ENCODE measurements at regions not wholly inside any gene's neighbourhood (a gene's known extent, or its start where the extent isn't known, plus 50 kb on each side); places are given as distances from the start of the nearest gene placed in this dataset.

GRCh38 chr3:59406943-59407342 lies 357.1 kb upstream of the CFAP20DC start:
- Histone ChIP-seq H3K27me3 (no peaks in the 10 kb centered on the region), H3K4me1 (no peaks in the 10 kb centered on the region), H3K9me3 (no peaks in the 10 kb centered on the region), H3K4me3 (no peak overlapping the region), H3K27ac (no peak overlapping the region), H3K36me3 (no peaks in the 10 kb centered on the region)
- DNase-seq: no peak
- no peak for TF ChIP-seq CTCF (IDR thresholded peaks at IDR 0.05)
- no peak for TF ChIP-seq POLR2A (IDR thresholded peaks at IDR 0.05)

GRCh38 chr3:59404851-59405250 lies 355.0 kb upstream of the CFAP20DC start:
- TF ChIP-seq CTCF (IDR thresholded peaks at IDR 0.05) (no peak), POLR2A (IDR thresholded peaks at IDR 0.05) (no peak)
- Histone ChIP-seq H3K36me3 (no peaks in the 10 kb centered on the region), H3K9me3 (no peaks in the 10 kb centered on the region), H3K4me1 (no peaks in the 10 kb centered on the region), H3K27ac (no peak overlapping the region), H3K4me3 (no peak overlapping the region), H3K27me3 (no peaks in the 10 kb centered on the region)
- no peak for DNase-seq

- Histone ChIP-seq H3K27ac (no peak overlapping the region), H3K4me3 (no peak overlapping the region), H3K36me3 (no peaks in the 10 kb centered on the region), H3K9me3 (no peaks in the 10 kb centered on the region), H3K4me1 (no peaks in the 10 kb centered on the region), H3K27me3 (no peaks in the 10 kb centered on the region)
- no peak for DNase-seq
- TF ChIP-seq POLR2A (IDR thresholded peaks at IDR 0.05): no peak
- TF ChIP-seq CTCF (IDR thresholded peaks at IDR 0.05): no peak
Measured at GRCh38 chr3:59404064-59404463, 354.2 kb upstream of the CFAP20DC start.

- no peaks in the 10 kb centered on the region for H3K36me3 ChIP-seq
- no peaks in the 10 kb centered on the region for H3K9me3 ChIP-seq
- H3K27ac ChIP-seq: no peak overlapping the region
- no peak for TF ChIP-seq CTCF (IDR thresholded peaks at IDR 0.05)
- TF ChIP-seq POLR2A (IDR thresholded peaks at IDR 0.05): no peak
- H3K4me3 ChIP-seq: no peak overlapping the region
- no peaks in the 10 kb centered on the region for H3K27me3 ChIP-seq
- DNase-seq: no peak
- H3K4me1 ChIP-seq: no peaks in the 10 kb centered on the region
Measured at GRCh38 chr3:59401924-59402323, 352.1 kb upstream of the CFAP20DC start.

- TF ChIP-seq CTCF (IDR thresholded peaks at IDR 0.05) (no peak), POLR2A (IDR thresholded peaks at IDR 0.05) (no peak)
- Histone ChIP-seq H3K4me1 (no peaks in the 10 kb centered on the region), H3K27ac (no peak overlapping the region), H3K9me3 (no peaks in the 10 kb centered on the region), H3K27me3 (no peaks in the 10 kb centered on the region), H3K36me3 (no peaks in the 10 kb centered on the region), H3K4me3 (no peak overlapping the region)
- DNase-seq: no peak
Measured at GRCh38 chr3:59392116-59392515, 342.3 kb upstream of the CFAP20DC start.

GRCh38 chr3:59391131-59391530 lies 341.3 kb upstream of the CFAP20DC start:
- no peaks in the 10 kb centered on the region for H3K27me3 ChIP-seq
- no peaks in the 10 kb centered on the region for H3K36me3 ChIP-seq
- H3K27ac ChIP-seq: no peak overlapping the region
- no peaks in the 10 kb centered on the region for H3K4me1 ChIP-seq
- no peaks in the 10 kb centered on the region for H3K9me3 ChIP-seq
- TF ChIP-seq POLR2A (IDR thresholded peaks at IDR 0.05) (no peak), CTCF (IDR thresholded peaks at IDR 0.05) (no peak)
- DNase-seq: no peak
- H3K4me3 ChIP-seq: no peak overlapping the region
